Activated CD4-positive, CD25-positive, alpha-beta regulatory T cell treated with anti-CD3 and anti-CD28 coated beads, Interleukin-2, amount 50 U/mL, for 72 hours (primary cell): ENCODE measurements at regions not wholly inside any gene's neighbourhood (a gene's known extent, or its start where the extent isn't known, plus 50 kb on each side); places are given as distances from the start of the nearest gene placed in this dataset.

Source experiments
- DNase-seq: peaks from one replicate; pipeline ENCODE4 v3.0.0; 2021

- DNase-seq, result peak; percentile 25
Observed at GRCh38 chr9:135413086-135413375, 66.6 kb upstream of the PPP1R26 start.

GRCh38 chr9:135413461-135413860, 66.1 kb upstream of the PPP1R26 start:
- DNase-seq, result peak; percentile 24

GRCh38 chr9:135414293-135414692, 65.3 kb upstream of the PPP1R26 start:
- no peak for DNase-seq

- no peak for DNase-seq
Observed at GRCh38 chr9:135415586-135415985, 64.0 kb upstream of the PPP1R26 start.

- DNase-seq, result no peak
Observed at GRCh38 chr9:135416664-135417290, 62.8 kb upstream of the PPP1R26 start.

GRCh38 chr9:135418161-135418560, 61.4 kb upstream of the PPP1R26 start:
- DNase-seq, result no peak

- DNase-seq, result no peak
Observed at GRCh38 chr9:135419106-135419505, 60.5 kb upstream of the PPP1R26 start.

- DNase-seq, result no peak
Observed at GRCh38 chr9:135422341-135422944, 57.1 kb upstream of the PPP1R26 start.

GRCh38 chr9:135423725-135424124, 55.9 kb upstream of the PPP1R26 start:
- no peak for DNase-seq
